ENCODE measurements at regions not wholly inside any gene's neighbourhood (a gene's known extent, or its start where the extent isn't known, plus 50 kb on each side); places are given as distances from the start of the nearest gene placed in this dataset.

DNA sequence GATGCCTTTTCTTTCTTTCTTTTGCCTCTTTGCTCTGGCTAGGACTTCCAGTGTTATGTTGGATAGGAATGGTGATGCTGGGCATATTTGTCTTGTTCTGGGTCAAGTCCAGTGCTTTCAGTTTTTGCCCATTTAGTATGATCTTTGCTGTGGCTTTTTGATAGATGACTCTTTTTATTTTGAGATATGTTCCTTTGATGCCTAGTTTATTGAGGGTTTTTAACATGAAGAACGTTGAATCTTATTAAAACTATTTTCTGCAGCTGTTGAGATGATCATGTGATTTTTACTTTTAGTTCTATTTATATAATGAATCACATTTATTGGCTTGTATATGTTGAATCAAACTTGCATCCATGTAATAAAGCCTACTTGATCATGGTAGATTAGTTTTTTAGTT is 363.8 kb upstream of the RASGRP1 start:
- H3K9ac ChIP-seq (ENCODE audit: low read length), result no peak overlapping the region
- FAIRE-seq (no peak), DNase-seq (ENCODE audit: low read depth) (no peak)
- H3K27ac ChIP-seq (ENCODE audit: low read depth, low read length), result no peak overlapping the region
- no peaks in the 10 kb centered on the region for H3K4me1 ChIP-seq (ENCODE audit: insufficient read depth, low read length)
- H2AFZ ChIP-seq (ENCODE audit: low read depth, low read length), result no peak overlapping the region
- H3K27ac Mint-ChIP-seq (ENCODE audit: unreplicated experiment), result no peak overlapping the region
- H3K4me3 ChIP-seq (ENCODE audit: insufficient read depth, low read depth, low read length), result no peak overlapping the region
- TF ChIP-seq, protein P1, sequence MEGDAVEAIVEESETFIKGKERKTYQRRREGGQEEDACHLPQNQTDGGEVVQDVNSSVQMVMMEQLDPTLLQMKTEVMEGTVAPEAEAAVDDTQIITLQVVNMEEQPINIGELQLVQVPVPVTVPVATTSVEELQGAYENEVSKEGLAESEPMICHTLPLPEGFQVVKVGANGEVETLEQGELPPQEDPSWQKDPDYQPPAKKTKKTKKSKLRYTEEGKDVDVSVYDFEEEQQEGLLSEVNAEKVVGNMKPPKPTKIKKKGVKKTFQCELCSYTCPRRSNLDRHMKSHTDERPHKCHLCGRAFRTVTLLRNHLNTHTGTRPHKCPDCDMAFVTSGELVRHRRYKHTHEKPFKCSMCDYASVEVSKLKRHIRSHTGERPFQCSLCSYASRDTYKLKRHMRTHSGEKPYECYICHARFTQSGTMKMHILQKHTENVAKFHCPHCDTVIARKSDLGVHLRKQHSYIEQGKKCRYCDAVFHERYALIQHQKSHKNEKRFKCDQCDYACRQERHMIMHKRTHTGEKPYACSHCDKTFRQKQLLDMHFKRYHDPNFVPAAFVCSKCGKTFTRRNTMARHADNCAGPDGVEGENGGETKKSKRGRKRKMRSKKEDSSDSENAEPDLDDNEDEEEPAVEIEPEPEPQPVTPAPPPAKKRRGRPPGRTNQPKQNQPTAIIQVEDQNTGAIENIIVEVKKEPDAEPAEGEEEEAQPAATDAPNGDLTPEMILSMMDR (IDR thresholded peaks at IDR 0.05; ENCODE audit: insufficient read depth, low read depth, low read length), result no peak
- no peak for TF ChIP-seq EZH2 (IDR thresholded peaks at IDR 0.05; ENCODE audit: insufficient read depth, low read length)
- H3K9me3 ChIP-seq (ENCODE audit: insufficient read depth, low read depth, low read length), result no peaks in the 10 kb centered on the region
- H3K36me3 ChIP-seq (ENCODE audit: insufficient read depth, low read length), result no peaks in the 10 kb centered on the region
- H3K9me3 Mint-ChIP-seq (ENCODE audit: unreplicated experiment), result no peaks in the 10 kb centered on the region
- no peak overlapping the region for H3K4me2 ChIP-seq (ENCODE audit: low read length)
- peaks cover 19% of the 10 kb centered on the region for H3K4me1 Mint-ChIP-seq (ENCODE audit: low read depth, unreplicated experiment)
- no peaks in the 10 kb centered on the region for H3K36me3 Mint-ChIP-seq (ENCODE audit: low read depth, unreplicated experiment)
- no peaks in the 10 kb centered on the region for H3K27me3 ChIP-seq (ENCODE audit: insufficient read depth, low read length)
- H3K4me3 Mint-ChIP-seq (ENCODE audit: unreplicated experiment), result no peak overlapping the region
- no peaks in the 10 kb centered on the region for H3K27me3 Mint-ChIP-seq (ENCODE audit: low read depth, unreplicated experiment)
- no peaks in the 10 kb centered on the region for H4K20me1 ChIP-seq (ENCODE audit: insufficient read depth, low read length)
- no peaks in the 10 kb centered on the region for H3K79me2 ChIP-seq (ENCODE audit: insufficient read depth, low read length)

DNA sequence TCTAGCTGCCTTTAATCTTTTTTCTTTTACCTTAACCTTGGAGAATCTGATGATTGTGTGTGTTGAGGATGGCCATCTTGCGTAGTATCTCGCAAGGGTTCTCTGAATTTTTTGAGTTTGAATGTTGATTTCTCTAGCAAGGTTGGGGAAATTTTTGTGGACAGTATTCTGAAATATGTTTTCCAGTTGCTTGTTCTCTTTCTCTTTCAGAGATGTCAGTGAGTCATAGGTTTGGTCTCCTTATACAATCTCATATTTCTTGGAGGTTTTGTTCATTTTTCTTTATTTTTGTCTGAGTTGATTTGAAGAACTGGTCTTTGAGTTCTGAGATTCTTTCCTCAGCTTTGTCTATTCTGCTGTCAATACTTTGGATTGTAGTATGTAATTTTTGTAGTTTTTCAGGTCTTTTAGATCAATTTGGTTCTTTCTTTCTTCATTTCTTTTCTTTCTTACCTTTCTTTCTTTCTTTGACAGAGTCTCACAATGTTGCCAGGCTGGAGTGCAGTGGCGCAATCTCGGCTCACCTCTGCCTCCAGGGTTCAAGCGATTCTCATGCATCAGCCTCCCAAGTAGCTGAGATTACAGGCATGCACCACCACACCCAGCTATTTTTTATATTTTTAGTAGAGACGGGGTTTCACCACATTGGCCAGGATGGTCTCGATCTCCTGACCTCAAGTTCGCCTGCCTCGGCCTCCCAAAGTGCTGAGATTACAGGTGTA is 366.4 kb upstream of the RASGRP1 start:
- no peaks in the 10 kb centered on the region for H3K4me1 ChIP-seq (ENCODE audit: insufficient read depth, low read length)
- H3K36me3 Mint-ChIP-seq (ENCODE audit: low read depth, unreplicated experiment), result no peaks in the 10 kb centered on the region
- H3K36me3 ChIP-seq (ENCODE audit: insufficient read depth, low read length), result no peaks in the 10 kb centered on the region
- H4K20me1 ChIP-seq (ENCODE audit: insufficient read depth, low read length), result no peaks in the 10 kb centered on the region
- no peak for TF ChIP-seq EZH2 (IDR thresholded peaks at IDR 0.05; ENCODE audit: insufficient read depth, low read length)
- TF ChIP-seq, protein P1 (IDR thresholded peaks at IDR 0.05; ENCODE audit: insufficient read depth, low read depth, low read length), result no peak
- no peak overlapping the region for H3K4me3 Mint-ChIP-seq (ENCODE audit: unreplicated experiment)
- no peak overlapping the region for H3K27ac ChIP-seq (ENCODE audit: low read depth, low read length)
- no peaks in the 10 kb centered on the region for H3K27me3 ChIP-seq (ENCODE audit: insufficient read depth, low read length)
- no peak overlapping the region for H3K9ac ChIP-seq (ENCODE audit: low read length)
- H3K4me1 Mint-ChIP-seq (ENCODE audit: low read depth, unreplicated experiment), result peaks cover 19% of the 10 kb centered on the region
- H2AFZ ChIP-seq (ENCODE audit: low read depth, low read length), result no peak overlapping the region
- H3K27ac Mint-ChIP-seq (ENCODE audit: unreplicated experiment), result peak overlapping the region; percentile 75
- H3K4me2 ChIP-seq (ENCODE audit: low read length), result peak overlapping the region; percentile 6
- DNase-seq (ENCODE audit: low read depth), result peak; percentile 35
- no peaks in the 10 kb centered on the region for H3K9me3 Mint-ChIP-seq (ENCODE audit: unreplicated experiment)
- FAIRE-seq, result peak; percentile 17
- no peaks in the 10 kb centered on the region for H3K27me3 Mint-ChIP-seq (ENCODE audit: low read depth, unreplicated experiment)
- H3K79me2 ChIP-seq (ENCODE audit: insufficient read depth, low read length), result no peaks in the 10 kb centered on the region
- no peak overlapping the region for H3K4me3 ChIP-seq (ENCODE audit: insufficient read depth, low read depth, low read length)
- H3K9me3 ChIP-seq (ENCODE audit: insufficient read depth, low read depth, low read length), result no peaks in the 10 kb centered on the region

DNA sequence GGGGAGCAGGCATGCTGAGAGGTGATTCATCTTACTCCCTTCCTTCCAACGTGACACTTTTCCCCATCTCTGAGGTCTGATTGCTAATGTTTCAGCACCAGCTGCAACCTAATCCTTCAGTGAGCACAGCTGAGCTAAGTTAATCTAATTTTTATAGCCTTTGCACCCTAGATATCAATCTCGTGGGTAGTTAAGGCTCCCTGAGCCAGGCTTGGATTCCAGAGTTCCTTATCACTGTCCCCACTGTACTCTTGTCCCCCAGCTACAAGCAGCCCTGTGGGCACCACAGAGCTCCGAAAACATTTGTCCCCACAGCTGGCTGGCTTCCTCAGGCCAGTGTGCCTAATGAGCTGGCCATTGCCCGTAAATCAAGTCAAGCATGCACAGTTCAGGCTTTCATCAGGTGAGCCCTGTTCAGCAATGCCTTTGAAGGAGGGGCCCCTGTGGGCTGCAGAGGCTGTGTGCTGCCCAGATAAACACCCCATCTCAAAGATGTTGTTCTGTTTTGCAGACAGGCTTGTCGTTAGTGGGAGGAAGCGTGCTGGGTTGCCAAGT is 376.9 kb upstream of the RASGRP1 start:
- peak; percentile 40 for DNase-seq (ENCODE audit: low read depth)
- no peaks in the 10 kb centered on the region for H3K36me3 ChIP-seq (ENCODE audit: insufficient read depth, low read length)
- H3K9ac ChIP-seq (ENCODE audit: low read length), result no peak overlapping the region
- peaks cover 25% of the 10 kb centered on the region for H3K4me1 Mint-ChIP-seq (ENCODE audit: low read depth, unreplicated experiment)
- FAIRE-seq, result peak; percentile 74
- no peak overlapping the region for H3K4me3 ChIP-seq (ENCODE audit: insufficient read depth, low read depth, low read length)
- H3K9me3 Mint-ChIP-seq (ENCODE audit: unreplicated experiment), result peaks cover 2% of the 10 kb centered on the region
- H3K27me3 ChIP-seq (ENCODE audit: insufficient read depth, low read length), result no peaks in the 10 kb centered on the region
- no peaks in the 10 kb centered on the region for H3K9me3 ChIP-seq (ENCODE audit: insufficient read depth, low read depth, low read length)
- no peak overlapping the region for H2AFZ ChIP-seq (ENCODE audit: low read depth, low read length)
- no peak overlapping the region for H3K27ac Mint-ChIP-seq (ENCODE audit: unreplicated experiment)
- no peaks in the 10 kb centered on the region for H3K27me3 Mint-ChIP-seq (ENCODE audit: low read depth, unreplicated experiment)
- no peak overlapping the region for H3K27ac ChIP-seq (ENCODE audit: low read depth, low read length)
- TF ChIP-seq, protein P1 (IDR thresholded peaks at IDR 0.05; ENCODE audit: insufficient read depth, low read depth, low read length), result no peak
- TF ChIP-seq EZH2 (IDR thresholded peaks at IDR 0.05; ENCODE audit: insufficient read depth, low read length), result no peak
- no peaks in the 10 kb centered on the region for H3K36me3 Mint-ChIP-seq (ENCODE audit: low read depth, unreplicated experiment)
- peaks cover 5% of the 10 kb centered on the region for H3K4me1 ChIP-seq (ENCODE audit: insufficient read depth, low read length)
- H3K79me2 ChIP-seq (ENCODE audit: insufficient read depth, low read length), result no peaks in the 10 kb centered on the region
- no peak overlapping the region for H3K4me3 Mint-ChIP-seq (ENCODE audit: unreplicated experiment)
- H4K20me1 ChIP-seq (ENCODE audit: insufficient read depth, low read length), result no peaks in the 10 kb centered on the region
- no peak overlapping the region for H3K4me2 ChIP-seq (ENCODE audit: low read length)
